HEK293 (cell line): ENCODE measurements at regions not wholly inside any gene's neighbourhood (a gene's known extent, or its start where the extent isn't known, plus 50 kb on each side); places are given as distances from the start of the nearest gene placed in this dataset.

Experiments used
- CTCF ChIA-PET: fragments of 350-600 bp; formaldehyde crosslinking; extraction: SDS; loops from one replicate; lab custom pipeline; 2021; ENCODE audit warnings: antibody characterized with exemption; lab: Yijun Ruan, JAX
- POLR2A ChIA-PET: fragments of 300-600 bp; formaldehyde crosslinking; extraction: SDS; loops from one replicate; lab custom pipeline; 2020; ENCODE audit warnings: antibody characterized with exemption, inconsistent platforms; lab: Yijun Ruan, JAX
- H3K27ac ChIP-seq: fragments of 200-500 bp; sonication (Bioruptor generic); 2 replicates; pipeline ENCODE4 v1.5.1; 2014; ENCODE audit warnings: low read depth, low read length, control low read depth, inconsistent platforms; ENCODE audit errors: extremely low read depth
- H3K36me3 ChIP-seq, 2 experiments: fragments of 200-500 bp in 1 of 2; sonication (Bioruptor generic) in 1 of 2; 1 replicate in 1 of 2; 2 replicates in 1 of 2; pipeline ENCODE4 v1.5.1; 2014 to 2017; ENCODE audit warnings: inconsistent platforms in 2 of 2, low read length in 2 of 2; ENCODE audit not compliant: control insufficient read depth in 2 of 2, insufficient read depth in 1 of 2
- H3K4me1 ChIP-seq: fragments of 200-500 bp; sonication (Bioruptor generic); 2 replicates; pipeline ENCODE4 v1.5.1; 2014; ENCODE audit warnings: mild to moderate bottlenecking, low read length, inconsistent platforms; ENCODE audit not compliant: control insufficient read depth, insufficient read depth
- H3K4me3 ChIP-seq: 2 replicates; pipeline ENCODE4 v1.5.1; 2011; ENCODE audit warnings: low read depth, mild to moderate bottlenecking, control low read depth, low read length, moderate library complexity
- H3K9me3 ChIP-seq: fragments of 200-500 bp; sonication (Bioruptor generic); 2 replicates; pipeline ENCODE4 v1.5.1; 2014; ENCODE audit warnings: low read depth, low read length, inconsistent platforms; ENCODE audit not compliant: control insufficient read depth, insufficient read depth
- GLI4 ChIP-seq: fragments of 450-650 bp; formaldehyde crosslinking; IDR thresholded peaks from 2 replicates; pipeline ENCODE4 v1.5.1; 2016; ENCODE audit warnings: missing biosample characterization, missing genetic modification characterization
- KLF9 ChIP-seq: fragments of 450-650 bp; formaldehyde crosslinking; IDR thresholded peaks from 2 replicates; pipeline ENCODE4 v1.5.1; 2016; ENCODE audit warnings: missing biosample characterization, missing genetic modification characterization, low read depth
- ZBTB21 ChIP-seq: fragments of 450-650 bp; formaldehyde crosslinking; IDR thresholded peaks from 2 replicates; pipeline ENCODE4 v1.5.1; 2017; ENCODE audit warnings: missing biosample characterization, missing genetic modification characterization
- ZFP41 ChIP-seq: fragments of 450-650 bp; formaldehyde crosslinking; IDR thresholded peaks from 2 replicates; pipeline ENCODE4 v1.5.1; 2016; ENCODE audit warnings: missing biosample characterization, missing genetic modification characterization, borderline replicate concordance
- ZNF10 ChIP-seq: fragments of 450-650 bp; formaldehyde crosslinking; IDR thresholded peaks from 2 replicates; pipeline ENCODE4 v1.5.1; 2017; ENCODE audit warnings: missing biosample characterization, missing genetic modification characterization
- ZNF138 ChIP-seq: fragments of 450-650 bp; formaldehyde crosslinking; IDR thresholded peaks from 2 replicates; pipeline ENCODE4 v1.5.1; 2016; ENCODE audit warnings: missing biosample characterization, missing genetic modification characterization, borderline replicate concordance
- ZNF416 ChIP-seq: fragments of 450-650 bp; formaldehyde crosslinking; IDR thresholded peaks from 2 replicates; pipeline ENCODE4 v1.5.1; 2016; ENCODE audit warnings: missing biosample characterization, missing genetic modification characterization
- ZNF529 ChIP-seq: fragments of 450-650 bp; formaldehyde crosslinking; IDR thresholded peaks from 2 replicates; pipeline ENCODE4 v1.5.1; 2017; ENCODE audit warnings: missing genetic modification characterization, missing biosample characterization; ENCODE audit not compliant: insufficient replicate concordance
- ZNF610 ChIP-seq: fragments of 450-650 bp; formaldehyde crosslinking; IDR thresholded peaks from 2 replicates; pipeline ENCODE4 v1.5.1; 2016; ENCODE audit warnings: missing biosample characterization, missing genetic modification characterization, borderline replicate concordance
- ZNF747 ChIP-seq: fragments of 450-650 bp; formaldehyde crosslinking; IDR thresholded peaks from 2 replicates; pipeline ENCODE4 v1.5.1; 2016; ENCODE audit warnings: missing biosample characterization, missing genetic modification characterization
- ZSCAN30 ChIP-seq: fragments of 450-650 bp; IDR thresholded peaks from 2 replicates; pipeline ENCODE4 v1.5.1; 2018; ENCODE audit warnings: missing biosample characterization, mild to moderate bottlenecking, missing genetic modification characterization, moderate library complexity
- TF ChIP-seq, protein P1 (sequence below): fragments of 450-650 bp; formaldehyde crosslinking; IDR thresholded peaks from 2 replicates; pipeline ENCODE4 v1.5.1; 2017; ENCODE audit warnings: missing biosample characterization, missing genetic modification characterization
- TF ChIP-seq, protein P2 (sequence below): fragments of 450-650 bp; formaldehyde crosslinking; IDR thresholded peaks from 2 replicates; pipeline ENCODE4 v1.5.1; 2017; ENCODE audit warnings: missing biosample characterization, missing genetic modification characterization
- TF ChIP-seq, protein P3 (sequence below): fragments of 450-650 bp; formaldehyde crosslinking; IDR thresholded peaks from 2 replicates; pipeline ENCODE4 v1.5.1; 2016; ENCODE audit warnings: missing biosample characterization, missing genetic modification characterization
- TF ChIP-seq, protein P4 (sequence below): fragments of 450-650 bp; formaldehyde crosslinking; conservative IDR thresholded peaks from 2 replicates; pipeline ENCODE4 v1.5.1; 2016; ENCODE audit warnings: low read depth, missing biosample characterization, missing genetic modification characterization
- TF ChIP-seq, protein P5 (sequence below): fragments of 450-650 bp; formaldehyde crosslinking; IDR thresholded peaks from 2 replicates; pipeline ENCODE4 v1.5.1; 2016; ENCODE audit warnings: missing biosample characterization, missing genetic modification characterization, borderline replicate concordance
- TF ChIP-seq, protein P6 (sequence below): fragments of 450-650 bp; formaldehyde crosslinking; IDR thresholded peaks from 2 replicates; pipeline ENCODE4 v1.5.1; 2016; ENCODE audit warnings: missing biosample characterization, missing genetic modification characterization

DNA sequence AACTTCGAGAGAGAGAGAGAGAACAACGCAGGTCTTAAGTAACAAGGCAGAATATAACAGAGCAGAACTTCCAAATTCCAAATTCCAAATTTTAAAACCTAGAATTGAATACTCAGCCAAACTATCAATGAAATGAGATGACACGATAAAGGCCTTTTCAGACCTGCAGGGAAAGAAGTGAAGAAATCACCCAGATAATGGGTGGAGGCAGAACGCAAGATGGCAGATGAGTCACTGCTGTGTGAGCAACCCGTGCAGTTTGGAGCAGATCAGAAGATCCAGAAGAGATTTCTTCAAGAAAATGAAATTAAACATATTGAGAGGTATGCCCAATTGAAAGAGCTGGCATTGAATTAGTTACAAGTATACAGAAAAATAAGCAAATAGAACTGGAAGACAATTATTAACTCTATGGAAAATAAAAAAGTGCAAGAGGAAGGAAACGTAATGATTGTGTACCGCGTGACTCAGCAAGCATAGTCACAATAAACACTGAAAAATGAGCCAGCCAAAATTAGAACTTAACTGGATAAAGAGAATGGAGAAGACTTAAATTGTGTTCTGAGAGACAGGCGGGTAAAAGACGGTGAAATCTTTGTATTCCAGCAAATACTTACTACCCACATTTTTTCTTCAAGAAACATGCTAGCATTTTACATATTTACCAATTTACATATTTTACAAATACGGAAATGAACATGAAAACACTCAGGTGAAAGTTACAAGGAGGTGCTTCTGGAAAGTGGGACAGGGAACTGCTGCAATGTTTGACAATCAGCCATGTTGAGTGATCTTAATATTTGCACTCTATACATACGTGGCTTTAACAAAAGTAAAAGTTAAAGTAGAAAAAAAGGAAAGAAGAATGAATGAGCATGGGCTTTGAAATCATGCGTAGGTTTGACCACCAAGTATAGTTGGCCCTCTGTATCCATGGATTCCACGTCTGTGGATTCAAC, 87.9 kb upstream of the CDYL start (continued):
- TF ChIP-seq ZNF529 (tag by site-specific recombination): no peak
- no peak for TF ChIP-seq KLF9 (tag by site-specific recombination)
- TF ChIP-seq ZNF416 (tag by site-specific recombination): no peak
- no peak for TF ChIP-seq ZBTB21

DNA sequence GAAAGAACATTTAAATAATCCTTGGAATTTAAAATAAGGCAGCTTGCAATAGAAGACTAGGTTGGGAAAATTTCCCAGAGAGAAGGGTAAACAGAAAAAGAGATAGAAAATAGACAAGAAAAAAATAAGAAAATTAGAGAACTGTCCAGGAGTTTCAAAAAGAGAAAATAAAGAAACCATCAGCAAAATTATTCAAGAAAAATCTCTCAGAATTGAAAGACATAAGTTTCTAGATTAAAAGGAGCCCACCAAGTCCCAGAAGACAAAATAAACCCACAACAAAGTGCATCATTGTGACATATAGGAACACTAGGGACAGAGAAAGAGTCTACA, 88.6 kb upstream of the CDYL start:
- Histone ChIP-seq H3K36me3 (no peaks in the 10 kb centered on the region), H3K4me1 (no peaks in the 10 kb centered on the region), H3K9me3 (no peaks in the 10 kb centered on the region), H3K4me3 (no peak overlapping the region), H3K27ac (no peak overlapping the region)
- CTCF ChIA-PET: interaction anchor here (0.9 kb wide), 1 partner anchor 103 kb away, joined by 3 read pairs; no protein-coding TSS in a partner anchor
- POLR2A ChIA-PET: no interaction called here
- TF ChIP-seq ZNF10 (tag by site-specific recombination) (no peak), ZNF138 (no peak), ZNF610 (no peak), GLI4 (tag by site-specific recombination) (no peak), ZFP41 (tag by site-specific recombination) (no peak), ZNF747 (no peak), ZSCAN30 (tag by site-specific recombination) (no peak)
- TF ChIP-seq, protein P1, sequence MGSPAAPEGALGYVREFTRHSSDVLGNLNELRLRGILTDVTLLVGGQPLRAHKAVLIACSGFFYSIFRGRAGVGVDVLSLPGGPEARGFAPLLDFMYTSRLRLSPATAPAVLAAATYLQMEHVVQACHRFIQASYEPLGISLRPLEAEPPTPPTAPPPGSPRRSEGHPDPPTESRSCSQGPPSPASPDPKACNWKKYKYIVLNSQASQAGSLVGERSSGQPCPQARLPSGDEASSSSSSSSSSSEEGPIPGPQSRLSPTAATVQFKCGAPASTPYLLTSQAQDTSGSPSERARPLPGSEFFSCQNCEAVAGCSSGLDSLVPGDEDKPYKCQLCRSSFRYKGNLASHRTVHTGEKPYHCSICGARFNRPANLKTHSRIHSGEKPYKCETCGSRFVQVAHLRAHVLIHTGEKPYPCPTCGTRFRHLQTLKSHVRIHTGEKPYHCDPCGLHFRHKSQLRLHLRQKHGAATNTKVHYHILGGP (tag by site-specific recombination): no peak
- TF ChIP-seq, protein P2, sequence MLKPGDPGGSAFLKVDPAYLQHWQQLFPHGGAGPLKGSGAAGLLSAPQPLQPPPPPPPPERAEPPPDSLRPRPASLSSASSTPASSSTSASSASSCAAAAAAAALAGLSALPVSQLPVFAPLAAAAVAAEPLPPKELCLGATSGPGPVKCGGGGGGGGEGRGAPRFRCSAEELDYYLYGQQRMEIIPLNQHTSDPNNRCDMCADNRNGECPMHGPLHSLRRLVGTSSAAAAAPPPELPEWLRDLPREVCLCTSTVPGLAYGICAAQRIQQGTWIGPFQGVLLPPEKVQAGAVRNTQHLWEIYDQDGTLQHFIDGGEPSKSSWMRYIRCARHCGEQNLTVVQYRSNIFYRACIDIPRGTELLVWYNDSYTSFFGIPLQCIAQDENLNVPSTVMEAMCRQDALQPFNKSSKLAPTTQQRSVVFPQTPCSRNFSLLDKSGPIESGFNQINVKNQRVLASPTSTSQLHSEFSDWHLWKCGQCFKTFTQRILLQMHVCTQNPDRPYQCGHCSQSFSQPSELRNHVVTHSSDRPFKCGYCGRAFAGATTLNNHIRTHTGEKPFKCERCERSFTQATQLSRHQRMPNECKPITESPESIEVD: no peak
- TF ChIP-seq, protein P3, sequence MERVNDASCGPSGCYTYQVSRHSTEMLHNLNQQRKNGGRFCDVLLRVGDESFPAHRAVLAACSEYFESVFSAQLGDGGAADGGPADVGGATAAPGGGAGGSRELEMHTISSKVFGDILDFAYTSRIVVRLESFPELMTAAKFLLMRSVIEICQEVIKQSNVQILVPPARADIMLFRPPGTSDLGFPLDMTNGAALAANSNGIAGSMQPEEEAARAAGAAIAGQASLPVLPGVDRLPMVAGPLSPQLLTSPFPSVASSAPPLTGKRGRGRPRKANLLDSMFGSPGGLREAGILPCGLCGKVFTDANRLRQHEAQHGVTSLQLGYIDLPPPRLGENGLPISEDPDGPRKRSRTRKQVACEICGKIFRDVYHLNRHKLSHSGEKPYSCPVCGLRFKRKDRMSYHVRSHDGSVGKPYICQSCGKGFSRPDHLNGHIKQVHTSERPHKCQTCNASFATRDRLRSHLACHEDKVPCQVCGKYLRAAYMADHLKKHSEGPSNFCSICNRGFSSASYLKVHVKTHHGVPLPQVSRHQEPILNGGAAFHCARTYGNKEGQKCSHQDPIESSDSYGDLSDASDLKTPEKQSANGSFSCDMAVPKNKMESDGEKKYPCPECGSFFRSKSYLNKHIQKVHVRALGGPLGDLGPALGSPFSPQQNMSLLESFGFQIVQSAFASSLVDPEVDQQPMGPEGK (tag by site-specific recombination): no peak
- TF ChIP-seq, protein P4, sequence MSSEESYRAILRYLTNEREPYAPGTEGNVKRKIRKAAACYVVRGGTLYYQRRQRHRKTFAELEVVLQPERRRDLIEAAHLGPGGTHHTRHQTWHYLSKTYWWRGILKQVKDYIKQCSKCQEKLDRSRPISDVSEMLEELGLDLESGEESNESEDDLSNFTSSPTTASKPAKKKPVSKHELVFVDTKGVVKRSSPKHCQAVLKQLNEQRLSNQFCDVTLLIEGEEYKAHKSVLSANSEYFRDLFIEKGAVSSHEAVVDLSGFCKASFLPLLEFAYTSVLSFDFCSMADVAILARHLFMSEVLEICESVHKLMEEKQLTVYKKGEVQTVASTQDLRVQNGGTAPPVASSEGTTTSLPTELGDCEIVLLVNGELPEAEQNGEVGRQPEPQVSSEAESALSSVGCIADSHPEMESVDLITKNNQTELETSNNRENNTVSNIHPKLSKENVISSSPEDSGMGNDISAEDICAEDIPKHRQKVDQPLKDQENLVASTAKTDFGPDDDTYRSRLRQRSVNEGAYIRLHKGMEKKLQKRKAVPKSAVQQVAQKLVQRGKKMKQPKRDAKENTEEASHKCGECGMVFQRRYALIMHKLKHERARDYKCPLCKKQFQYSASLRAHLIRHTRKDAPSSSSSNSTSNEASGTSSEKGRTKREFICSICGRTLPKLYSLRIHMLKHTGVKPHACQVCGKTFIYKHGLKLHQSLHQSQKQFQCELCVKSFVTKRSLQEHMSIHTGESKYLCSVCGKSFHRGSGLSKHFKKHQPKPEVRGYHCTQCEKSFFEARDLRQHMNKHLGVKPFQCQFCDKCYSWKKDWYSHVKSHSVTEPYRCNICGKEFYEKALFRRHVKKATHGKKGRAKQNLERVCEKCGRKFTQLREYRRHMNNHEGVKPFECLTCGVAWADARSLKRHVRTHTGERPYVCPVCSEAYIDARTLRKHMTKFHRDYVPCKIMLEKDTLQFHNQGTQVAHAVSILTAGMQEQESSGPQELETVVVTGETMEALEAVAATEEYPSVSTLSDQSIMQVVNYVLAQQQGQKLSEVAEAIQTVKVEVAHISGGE (tag by site-specific recombination): no peak
- TF ChIP-seq, protein P5, sequence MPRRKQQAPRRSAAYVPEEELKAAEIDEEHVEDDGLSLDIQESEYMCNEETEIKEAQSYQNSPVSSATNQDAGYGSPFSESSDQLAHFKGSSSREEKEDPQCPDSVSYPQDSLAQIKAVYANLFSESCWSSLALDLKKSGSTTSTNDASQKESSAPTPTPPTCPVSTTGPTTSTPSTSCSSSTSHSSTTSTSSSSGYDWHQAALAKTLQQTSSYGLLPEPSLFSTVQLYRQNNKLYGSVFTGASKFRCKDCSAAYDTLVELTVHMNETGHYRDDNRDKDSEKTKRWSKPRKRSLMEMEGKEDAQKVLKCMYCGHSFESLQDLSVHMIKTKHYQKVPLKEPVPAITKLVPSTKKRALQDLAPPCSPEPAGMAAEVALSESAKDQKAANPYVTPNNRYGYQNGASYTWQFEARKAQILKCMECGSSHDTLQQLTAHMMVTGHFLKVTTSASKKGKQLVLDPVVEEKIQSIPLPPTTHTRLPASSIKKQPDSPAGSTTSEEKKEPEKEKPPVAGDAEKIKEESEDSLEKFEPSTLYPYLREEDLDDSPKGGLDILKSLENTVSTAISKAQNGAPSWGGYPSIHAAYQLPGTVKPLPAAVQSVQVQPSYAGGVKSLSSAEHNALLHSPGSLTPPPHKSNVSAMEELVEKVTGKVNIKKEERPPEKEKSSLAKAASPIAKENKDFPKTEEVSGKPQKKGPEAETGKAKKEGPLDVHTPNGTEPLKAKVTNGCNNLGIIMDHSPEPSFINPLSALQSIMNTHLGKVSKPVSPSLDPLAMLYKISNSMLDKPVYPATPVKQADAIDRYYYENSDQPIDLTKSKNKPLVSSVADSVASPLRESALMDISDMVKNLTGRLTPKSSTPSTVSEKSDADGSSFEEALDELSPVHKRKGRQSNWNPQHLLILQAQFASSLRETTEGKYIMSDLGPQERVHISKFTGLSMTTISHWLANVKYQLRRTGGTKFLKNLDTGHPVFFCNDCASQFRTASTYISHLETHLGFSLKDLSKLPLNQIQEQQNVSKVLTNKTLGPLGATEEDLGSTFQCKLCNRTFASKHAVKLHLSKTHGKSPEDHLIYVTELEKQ (tag by site-specific recombination): no peak
- TF ChIP-seq, protein P6, sequence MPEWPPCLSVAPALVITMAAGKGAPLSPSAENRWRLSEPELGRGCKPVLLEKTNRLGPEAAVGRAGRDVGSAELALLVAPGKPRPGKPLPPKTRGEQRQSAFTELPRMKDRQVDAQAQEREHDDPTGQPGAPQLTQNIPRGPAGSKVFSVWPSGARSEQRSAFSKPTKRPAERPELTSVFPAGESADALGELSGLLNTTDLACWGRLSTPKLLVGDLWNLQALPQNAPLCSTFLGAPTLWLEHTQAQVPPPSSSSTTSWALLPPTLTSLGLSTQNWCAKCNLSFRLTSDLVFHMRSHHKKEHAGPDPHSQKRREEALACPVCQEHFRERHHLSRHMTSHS (tag by site-specific recombination): no peak
